ENCODE measurements at regions not wholly inside any gene's neighbourhood (a gene's known extent, or its start where the extent isn't known, plus 50 kb on each side); places are given as distances from the start of the nearest gene placed in this dataset.

GRCh38 chr15:47246317-47246716 is 471.0 kb upstream of the SEMA6D start:
- DNase-seq: no peak
- Histone ChIP-seq H3F3A (ENCODE audit: insufficient read depth, low read length) (no peaks in the 10 kb centered on the region), H3K36me3 (replicated peaks; ENCODE audit: insufficient read depth, low read length) (no peaks in the 10 kb centered on the region; the same call in 1 of the 2 replicates), H3K9me2 (replicated peaks; ENCODE audit: insufficient read depth, low read length) (no peaks in the 10 kb centered on the region), H3K27me3 (replicated peaks; ENCODE audit: insufficient read depth, low read length) (no peaks in the 10 kb centered on the region), H2AFZ (ENCODE audit: low read length) (no peak overlapping the region), H3K9ac (ENCODE audit: low read length) (no peak overlapping the region), H3K4me1 (ENCODE audit: low read length) (no peaks in the 10 kb centered on the region), H3K9me3 (replicated peaks; ENCODE audit: insufficient read depth, low read length) (no peaks in the 10 kb centered on the region), H3K4me3 (ENCODE audit: low read length) (no peak overlapping the region), H3K27ac (ENCODE audit: low read length) (no peak overlapping the region), H4K20me1 (ENCODE audit: insufficient read depth, low read length) (no peaks in the 10 kb centered on the region), H3K79me2 (ENCODE audit: low read length) (no peaks in the 10 kb centered on the region), H3K4me2 (ENCODE audit: low read depth, low read length) (no peak overlapping the region)
- TF ChIP-seq EZH2phosphoT487 (IDR thresholded peaks at IDR 0.05; ENCODE audit: low read length): no peak
- TF ChIP-seq EZH2 (optimal IDR thresholded peaks at IDR 0.05; ENCODE audit: low read depth, low read length): no peak
- TF ChIP-seq CTCF (IDR thresholded peaks at IDR 0.05; ENCODE audit: low read length): no peak

- H2AFZ ChIP-seq (ENCODE audit: low read length): no peak overlapping the region
- H3K4me1 ChIP-seq (ENCODE audit: low read length): no peaks in the 10 kb centered on the region
- no peak overlapping the region for H3K4me2 ChIP-seq (ENCODE audit: low read depth, low read length)
- no peaks in the 10 kb centered on the region for H3K79me2 ChIP-seq (ENCODE audit: low read length)
- DNase-seq: no peak
- H3K27ac ChIP-seq (ENCODE audit: low read length): no peak overlapping the region
- H3K36me3 ChIP-seq (replicated peaks; ENCODE audit: insufficient read depth, low read length): no peaks in the 10 kb centered on the region
- no peaks in the 10 kb centered on the region for H3K9me2 ChIP-seq (replicated peaks; ENCODE audit: insufficient read depth, low read length)
- H3K9ac ChIP-seq (ENCODE audit: low read length): no peak overlapping the region
- TF ChIP-seq EZH2 (optimal IDR thresholded peaks at IDR 0.05; ENCODE audit: low read depth, low read length): no peak
- no peak for TF ChIP-seq CTCF (IDR thresholded peaks at IDR 0.05; ENCODE audit: low read length)
- TF ChIP-seq EZH2phosphoT487 (IDR thresholded peaks at IDR 0.05; ENCODE audit: low read length): no peak
- H3K9me3 ChIP-seq (replicated peaks; ENCODE audit: insufficient read depth, low read length): no peaks in the 10 kb centered on the region
- no peaks in the 10 kb centered on the region for H4K20me1 ChIP-seq (ENCODE audit: insufficient read depth, low read length)
- no peak overlapping the region for H3K4me3 ChIP-seq (ENCODE audit: low read length)
- no peaks in the 10 kb centered on the region for H3K27me3 ChIP-seq (replicated peaks; ENCODE audit: insufficient read depth, low read length)
- H3F3A ChIP-seq (ENCODE audit: insufficient read depth, low read length): no peaks in the 10 kb centered on the region
Measured at GRCh38 chr15:47258521-47258920, 458.8 kb upstream of the SEMA6D start.

GRCh38 chr15:47265686-47266085 is 451.6 kb upstream of the SEMA6D start:
- no peaks in the 10 kb centered on the region for H3K27me3 ChIP-seq (replicated peaks; ENCODE audit: insufficient read depth, low read length)
- H3K4me1 ChIP-seq (ENCODE audit: low read length): no peaks in the 10 kb centered on the region
- H3K9ac ChIP-seq (ENCODE audit: low read length): no peak overlapping the region
- H3K4me2 ChIP-seq (ENCODE audit: low read depth, low read length): no peak overlapping the region
- DNase-seq: no peak
- no peaks in the 10 kb centered on the region for H3K9me3 ChIP-seq (replicated peaks; ENCODE audit: insufficient read depth, low read length)
- no peak overlapping the region for H2AFZ ChIP-seq (ENCODE audit: low read length)
- no peak overlapping the region for H3K27ac ChIP-seq (ENCODE audit: low read length)
- H3K4me3 ChIP-seq (ENCODE audit: low read length): no peak overlapping the region
- H3K9me2 ChIP-seq (replicated peaks; ENCODE audit: insufficient read depth, low read length): no peaks in the 10 kb centered on the region
- H3F3A ChIP-seq (ENCODE audit: insufficient read depth, low read length): no peaks in the 10 kb centered on the region
- no peaks in the 10 kb centered on the region for H3K36me3 ChIP-seq (replicated peaks; ENCODE audit: insufficient read depth, low read length)
- TF ChIP-seq CTCF (IDR thresholded peaks at IDR 0.05; ENCODE audit: low read length): no peak
- TF ChIP-seq EZH2 (optimal IDR thresholded peaks at IDR 0.05; ENCODE audit: low read depth, low read length): no peak
- TF ChIP-seq EZH2phosphoT487 (IDR thresholded peaks at IDR 0.05; ENCODE audit: low read length): no peak
- no peaks in the 10 kb centered on the region for H4K20me1 ChIP-seq (ENCODE audit: insufficient read depth, low read length)
- H3K79me2 ChIP-seq (ENCODE audit: low read length): no peaks in the 10 kb centered on the region

Data from MM.1S (cell line).